Endothelial cell of umbilical vein (primary cell): ENCODE measurements at regions not wholly inside any gene's neighbourhood (a gene's known extent, or its start where the extent isn't known, plus 50 kb on each side); places are given as distances from the start of the nearest gene placed in this dataset.

Source experiments
- BruUV-seq: library from RNA; stranded (reverse); fragments of 400-500 nt; replicated peaks from 2 replicates; lab custom pipeline; 2021; lab: Mats Ljungman, UMichigan
- CTCF ChIA-PET: fragments of 300-600, 350-600 bp; sonication (Branson Sonifier 250); formaldehyde crosslinking; loops from one replicate; lab custom pipeline; 2021; ENCODE audit warnings: antibody characterized with exemption, inconsistent platforms; lab: Charles Lee
- POLR2A ChIA-PET: fragments of 300-600, 350-600 bp; sonication (Branson Sonifier 250); formaldehyde crosslinking; loops from one replicate; lab custom pipeline; 2021; ENCODE audit warnings: antibody characterized with exemption, inconsistent platforms; lab: Charles Lee
- DNase-seq: peaks from one replicate; pipeline ENCODE4 v3.0.0-alpha.2; 2011; ENCODE audit warnings: low read depth, low spot score
- FAIRE-seq: peaks from 2 replicates; lab custom pipeline; 2011; peaks lifted over from hg19 to GRCh38; lab: Jason Lieb, UNC
- H2AFZ ChIP-seq: 2 replicates; pipeline ENCODE4 v1.6.0; 2012; ENCODE audit warnings: low read depth, low read length, control low read depth, inconsistent platforms
- H3K27ac ChIP-seq: 2 replicates; pipeline ENCODE4 v1.5.1; 2011; ENCODE audit warnings: low read depth, mild to moderate bottlenecking, control low read depth, low read length, moderate library complexity; ENCODE audit not compliant: insufficient read depth
- H3K27me3 ChIP-seq, 2 experiments: 2 replicates each; pipeline versions ENCODE4 v1.6.0 to v1.6.1; 2011; ENCODE audit warnings: low read length in 2 of 2, mixed read lengths in 1 of 2; ENCODE audit not compliant: control insufficient read depth in 2 of 2, insufficient read depth in 2 of 2
- H3K36me3 ChIP-seq, 2 experiments: 2 replicates in 1 of 2; 3 replicates in 1 of 2; pipeline ENCODE4 v1.5.1; 2011; ENCODE audit warnings: low read length in 2 of 2, mild to moderate bottlenecking in 1 of 2, moderate library complexity in 1 of 2; ENCODE audit not compliant: control insufficient read depth in 2 of 2, insufficient read depth in 2 of 2; ENCODE audit errors: extremely low read depth in 1 of 2
- H3K4me1 ChIP-seq: 3 replicates; pipeline ENCODE4 v1.5.1; 2011; ENCODE audit warnings: mild to moderate bottlenecking, low read length; ENCODE audit not compliant: control insufficient read depth, insufficient read depth; ENCODE audit errors: extremely low read depth
- H3K4me2 ChIP-seq: 2 replicates; pipeline ENCODE4 v1.6.1; 2011; ENCODE audit warnings: low read length, control low read depth, mixed read lengths; ENCODE audit not compliant: insufficient read depth
- H3K4me3 ChIP-seq, 3 experiments: fragments of 200-600 bp in 1 of 3; sonication (generic), shearing (Covaris generic) in 1 of 3; replicated peaks in 1 of 3; 2 replicates each; pipeline ENCODE4 v1.5.1; 2011 to 2016; ENCODE audit warnings: control low read depth in 3 of 3, low read length in 3 of 3, mild to moderate bottlenecking in 2 of 3, inconsistent platforms in 1 of 3, low read depth in 1 of 3, moderate library complexity in 1 of 3; ENCODE audit not compliant: insufficient read depth in 1 of 3
- H3K79me2 ChIP-seq: 2 replicates; pipeline ENCODE4 v1.6.0; 2012; ENCODE audit warnings: low read length, inconsistent platforms; ENCODE audit not compliant: control insufficient read depth, insufficient read depth
- H3K9ac ChIP-seq: replicated peaks from 2 replicates; pipeline ENCODE3; 2011; ENCODE audit warnings: low read length, control low read depth; ENCODE audit not compliant: insufficient read depth; ENCODE audit errors: extremely low read depth
- H3K9me1 ChIP-seq: replicated peaks from 3 replicates; pipeline ENCODE4 v1.6.0; 2011; ENCODE audit warnings: mild to moderate bottlenecking, low read length; ENCODE audit not compliant: control insufficient read depth, insufficient read depth; ENCODE audit errors: extremely low read depth
- H3K9me3 ChIP-seq: replicated peaks from 2 replicates; pipeline ENCODE4 v1.5.1; 2012; ENCODE audit warnings: low read length, inconsistent platforms; ENCODE audit not compliant: control insufficient read depth, insufficient read depth
- H4K20me1 ChIP-seq: replicated peaks from 2 replicates; pipeline ENCODE3; 2011; ENCODE audit warnings: mild to moderate bottlenecking, low read length; ENCODE audit not compliant: control insufficient read depth, insufficient read depth; ENCODE audit errors: extremely low read depth
- CTCF ChIP-seq, 2 donors: IDR thresholded peaks; 1 replicate in 1 of 2; 2 replicates in 1 of 2; pipeline ENCODE4 v1.5.1; 2011; ENCODE audit warnings: low read length in 2 of 2, mild to moderate bottlenecking in 2 of 2, moderate library complexity in 2 of 2, control low read depth in 1 of 2, inconsistent platforms in 1 of 2, low read depth in 1 of 2; ENCODE audit not compliant: insufficient read depth in 1 of 2; ENCODE audit errors: extremely low read depth in 1 of 2
- EZH2 ChIP-seq: IDR thresholded peaks from 2 replicates; pipeline ENCODE4 v1.6.1; 2012; ENCODE audit warnings: borderline replicate concordance, low read depth, mild to moderate bottlenecking, moderate library complexity, low read length, inconsistent platforms; ENCODE audit not compliant: severe bottlenecking
- FOS ChIP-seq: IDR thresholded peaks from 2 replicates; pipeline ENCODE4 v1.6.1; 2011; ENCODE audit warnings: mild to moderate bottlenecking, low read length, moderate library complexity, borderline replicate concordance; ENCODE audit not compliant: insufficient read depth
- GATA2 ChIP-seq: IDR thresholded peaks from 2 replicates; pipeline ENCODE4 v1.7.0; 2011; ENCODE audit warnings: low read depth, mild to moderate bottlenecking, moderate library complexity, mixed read lengths, low read length; ENCODE audit not compliant: insufficient read length, insufficient read depth
- JUN ChIP-seq: IDR thresholded peaks from 2 replicates; pipeline ENCODE4 v1.6.1; 2011; ENCODE audit warnings: borderline replicate concordance, low read depth; ENCODE audit not compliant: insufficient read length, insufficient read depth
- MAX ChIP-seq: IDR thresholded peaks from 2 replicates; pipeline ENCODE4 v1.6.1; 2011; ENCODE audit not compliant: insufficient read depth, insufficient read length
- MYC ChIP-seq: IDR thresholded peaks from one replicate; pipeline ENCODE4 v1.6.1; 2011; ENCODE audit warnings: mild to moderate bottlenecking, low read depth, low read length
- POLR2A ChIP-seq: IDR thresholded peaks from 2 replicates; pipeline ENCODE4 v1.6.1; 2012; ENCODE audit warnings: low read depth, mild to moderate bottlenecking, control low read depth, low read length
- POLR2AphosphoS5 ChIP-seq: IDR thresholded peaks from 2 replicates; pipeline ENCODE4 v1.6.1; 2012; ENCODE audit warnings: low read depth, mild to moderate bottlenecking, control low read depth, low read length, moderate library complexity; ENCODE audit not compliant: insufficient read depth
- dilution Hi-C: fragments of 300-500 bp; cut with MboI; formaldehyde crosslinking; loops from one replicate; pipeline ENCODE4 v1.15.0; 2019; ENCODE audit warnings: low sequenced_read_pairs; ENCODE audit not compliant: extremely low pct_ligation_motif_present
- intact Hi-C: fragments of 100-400 bp; cut with micrococcal nuclease; formaldehyde crosslinking; loops from one replicate; pipeline ENCODE4 v1.10.0; 2022

GRCh38 chr22:49377306-49377705 lies 450.4 kb downstream of the BRD1 start:
- DNase-seq = no peak
- peaks cover 8% of the 10 kb centered on the region for H3K9me3 ChIP-seq
- no peaks in the 10 kb centered on the region for H3K79me2 ChIP-seq
- CTCF ChIA-PET = no interaction called here
- H3K27me3 ChIP-seq = no peaks in the 10 kb centered on the region
- H3K4me2 ChIP-seq = no peak overlapping the region
- dilution Hi-C loops = no loop called here
- TF ChIP-seq POLR2AphosphoS5 = no peak
- no peak for TF ChIP-seq GATA2
- no peak for TF ChIP-seq POLR2A
- no peak for TF ChIP-seq FOS
- no peak for TF ChIP-seq EZH2
- TF ChIP-seq MYC = no peak
- no peak for TF ChIP-seq CTCF (IDR thresholded peaks at IDR 0.05; ENCODE audit: extremely low read depth in 1 of 2, insufficient read depth in 1 of 2, low read depth in 1 of 2, low read length in 2 of 2)
- no peak for TF ChIP-seq JUN
- TF ChIP-seq MAX = no peak
- no peaks in the 10 kb centered on the region for H3K36me3 ChIP-seq
- intact Hi-C loops = no loop called here
- no peak overlapping the region for H3K9ac ChIP-seq
- POLR2A ChIA-PET = no interaction called here
- H3K4me3 ChIP-seq = no peak overlapping the region
- H3K27ac ChIP-seq = no peak overlapping the region
- H2AFZ ChIP-seq = no peak overlapping the region
- no peaks in the 10 kb centered on the region for H4K20me1 ChIP-seq
- no peaks in the 10 kb centered on the region for H3K9me1 ChIP-seq
- BruUV-seq = no TSS peak
- H3K4me1 ChIP-seq = no peaks in the 10 kb centered on the region
- no peak for FAIRE-seq
